KMS-11 (cell line): ENCODE measurements at regions not wholly inside any gene's neighbourhood (a gene's known extent, or its start where the extent isn't known, plus 50 kb on each side); places are given as distances from the start of the nearest gene placed in this dataset.

Source experiments
- H2AFZ ChIP-seq: fragments of 200-600 bp; sonication (generic); 2 replicates; pipeline ENCODE4 v1.6.1; 2016; ENCODE audit warnings: antibody characterized with exemption, mixed run types, low read depth
- H3K27ac ChIP-seq: fragments of 200-600 bp; sonication (generic); 2 replicates; pipeline ENCODE4 v1.6.1; 2016; ENCODE audit warnings: mild to moderate bottlenecking, mixed run types
- H3K27me3 ChIP-seq: fragments of 200-600 bp; sonication (generic); 2 replicates; pipeline ENCODE4 v1.6.1; 2017; ENCODE audit warnings: mild to moderate bottlenecking, low read depth, mixed run types, moderate library complexity; ENCODE audit not compliant: insufficient read depth
- H3K36me3 ChIP-seq: fragments of 200-600 bp; sonication (generic); 2 replicates; pipeline ENCODE4 v1.6.1; 2017; ENCODE audit warnings: mild to moderate bottlenecking, mixed run types; ENCODE audit not compliant: insufficient read depth
- H3K4me1 ChIP-seq: fragments of 200-600 bp; sonication (generic); 2 replicates; pipeline ENCODE4 v1.6.1; 2016; ENCODE audit warnings: mild to moderate bottlenecking, low read depth, mixed run types; ENCODE audit not compliant: poor library complexity, severe bottlenecking
- H3K4me2 ChIP-seq: fragments of 200-600 bp; sonication (generic); 2 replicates; pipeline ENCODE4 v1.7.0; 2016; ENCODE audit warnings: mild to moderate bottlenecking, mixed run types
- H3K4me3 ChIP-seq: fragments of 200-600 bp; sonication (generic); IDR thresholded peaks from 2 replicates; pipeline ENCODE4 v1.6.1; 2017; ENCODE audit warnings: low read depth, low read length, mixed read lengths; ENCODE audit not compliant: insufficient read depth
- H3K79me2 ChIP-seq: fragments of 200-600 bp; sonication (generic); 2 replicates; pipeline ENCODE4 v1.6.1; 2016; ENCODE audit warnings: low read depth, mixed run types; ENCODE audit not compliant: insufficient read depth
- H3K9ac ChIP-seq: fragments of 200-600 bp; sonication (generic); 2 replicates; pipeline ENCODE4 v1.6.1; 2016; ENCODE audit warnings: mild to moderate bottlenecking, mixed run types
- H4K20me1 ChIP-seq: fragments of 200-600 bp; sonication (generic); 2 replicates; pipeline ENCODE4 v1.6.1; 2016; ENCODE audit warnings: mild to moderate bottlenecking, mixed run types; ENCODE audit not compliant: insufficient read depth
- TF ChIP-seq, protein P1 (sequence below): fragments of 200-600 bp; sonication (generic); conservative IDR thresholded peaks from 2 replicates; pipeline ENCODE4 v1.6.1; 2017; ENCODE audit warnings: low read depth, mild to moderate bottlenecking, antibody characterized with exemption, low read length, moderate library complexity, mixed read lengths

DNA sequence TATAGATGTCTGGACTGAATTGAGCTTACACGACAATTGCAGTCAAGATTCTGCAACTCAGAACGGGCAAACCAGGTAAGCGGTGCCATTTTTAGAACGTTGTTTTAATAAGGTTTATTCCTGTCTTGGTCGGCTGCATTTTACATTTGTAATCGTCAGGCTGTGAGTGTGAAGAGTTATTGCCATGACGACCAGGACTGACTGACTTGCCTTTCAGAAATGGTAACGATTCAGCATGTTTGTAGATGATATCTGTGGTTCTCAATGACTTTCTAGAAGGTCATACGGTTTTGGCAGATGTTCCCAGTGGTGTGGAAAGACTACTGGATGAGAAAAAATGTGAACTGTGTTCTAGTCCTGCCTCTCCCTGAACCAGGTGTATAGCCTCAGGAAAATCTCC, 271.3 kb upstream of the B3GALT2 start:
- peak overlapping the region; percentile 43; the same call in 1 of the 2 replicates for H3K4me2 ChIP-seq
- no peaks in the 10 kb centered on the region for H4K20me1 ChIP-seq
- no peaks in the 10 kb centered on the region for H3K27me3 ChIP-seq
- H3K79me2 ChIP-seq, result no peaks in the 10 kb centered on the region
- no peaks in the 10 kb centered on the region for H3K36me3 ChIP-seq
- H3K4me1 ChIP-seq, result peaks cover 38% of the 10 kb centered on the region
- H3K9ac ChIP-seq, result no peak overlapping the region
- TF ChIP-seq, protein P1, sequence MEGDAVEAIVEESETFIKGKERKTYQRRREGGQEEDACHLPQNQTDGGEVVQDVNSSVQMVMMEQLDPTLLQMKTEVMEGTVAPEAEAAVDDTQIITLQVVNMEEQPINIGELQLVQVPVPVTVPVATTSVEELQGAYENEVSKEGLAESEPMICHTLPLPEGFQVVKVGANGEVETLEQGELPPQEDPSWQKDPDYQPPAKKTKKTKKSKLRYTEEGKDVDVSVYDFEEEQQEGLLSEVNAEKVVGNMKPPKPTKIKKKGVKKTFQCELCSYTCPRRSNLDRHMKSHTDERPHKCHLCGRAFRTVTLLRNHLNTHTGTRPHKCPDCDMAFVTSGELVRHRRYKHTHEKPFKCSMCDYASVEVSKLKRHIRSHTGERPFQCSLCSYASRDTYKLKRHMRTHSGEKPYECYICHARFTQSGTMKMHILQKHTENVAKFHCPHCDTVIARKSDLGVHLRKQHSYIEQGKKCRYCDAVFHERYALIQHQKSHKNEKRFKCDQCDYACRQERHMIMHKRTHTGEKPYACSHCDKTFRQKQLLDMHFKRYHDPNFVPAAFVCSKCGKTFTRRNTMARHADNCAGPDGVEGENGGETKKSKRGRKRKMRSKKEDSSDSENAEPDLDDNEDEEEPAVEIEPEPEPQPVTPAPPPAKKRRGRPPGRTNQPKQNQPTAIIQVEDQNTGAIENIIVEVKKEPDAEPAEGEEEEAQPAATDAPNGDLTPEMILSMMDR, result no peak
- no peak overlapping the region for H3K4me3 ChIP-seq
- H2AFZ ChIP-seq, result no peak overlapping the region
- peak overlapping the region; percentile 47; the same call in 1 of the 2 replicates for H3K27ac ChIP-seq

DNA sequence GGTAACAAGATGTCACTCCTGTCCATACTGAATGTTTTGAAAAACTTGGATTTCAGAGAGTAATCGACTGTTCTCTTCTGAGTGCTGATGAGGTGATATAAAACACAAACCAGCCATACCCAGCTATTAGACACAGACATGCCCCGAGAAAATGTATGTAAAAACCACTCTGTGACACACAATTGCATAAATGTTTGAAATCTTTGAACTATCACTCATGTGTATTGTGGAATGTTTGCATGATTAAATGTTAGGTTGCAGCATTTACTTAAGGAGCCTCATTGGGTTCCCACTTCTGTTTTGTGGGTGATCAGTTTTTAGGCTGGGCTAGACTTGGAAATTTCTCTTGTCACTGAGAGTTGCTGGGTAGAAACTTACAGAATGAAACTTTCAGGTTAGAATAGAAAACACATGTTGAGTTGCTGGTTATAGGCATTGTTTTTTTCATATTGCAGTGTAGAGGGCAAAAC, 270.4 kb upstream of the B3GALT2 start:
- no peaks in the 10 kb centered on the region for H4K20me1 ChIP-seq
- H3K79me2 ChIP-seq, result no peaks in the 10 kb centered on the region
- H3K4me2 ChIP-seq, result peak overlapping the region; percentile 43
- H3K4me1 ChIP-seq, result peaks cover 40% of the 10 kb centered on the region
- H2AFZ ChIP-seq, result 0 out of 2 replicates have a peak overlapping the region, but pooled peaks have one; percentile 6
- peak overlapping the region; percentile 47 for H3K27ac ChIP-seq
- H3K36me3 ChIP-seq, result no peaks in the 10 kb centered on the region
- peak overlapping the region; percentile 2; the same call in 1 of the 2 replicates for H3K9ac ChIP-seq
- no peaks in the 10 kb centered on the region for H3K27me3 ChIP-seq
- TF ChIP-seq, protein P1, result no peak
- no peak overlapping the region for H3K4me3 ChIP-seq

DNA sequence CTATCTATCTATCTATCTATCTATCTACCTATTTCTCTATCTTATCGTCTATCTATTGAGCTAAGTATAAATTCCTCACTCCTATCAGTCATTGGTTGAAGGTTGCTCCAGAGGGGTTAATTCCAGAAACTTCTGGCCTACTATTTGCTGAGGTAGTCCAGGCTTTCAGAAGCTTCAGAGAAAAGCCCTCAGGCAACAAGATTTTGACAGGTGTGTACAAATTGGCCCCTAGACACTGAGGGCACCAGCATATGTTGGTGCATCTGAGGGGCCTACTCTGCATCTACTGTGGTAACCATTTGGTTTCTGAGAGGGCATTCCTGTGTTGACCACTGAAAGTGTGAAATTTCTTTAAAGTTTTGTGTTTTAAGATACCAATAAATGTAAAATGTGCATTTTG, 265.2 kb upstream of the B3GALT2 start:
- no peaks in the 10 kb centered on the region for H4K20me1 ChIP-seq
- no peaks in the 10 kb centered on the region for H3K36me3 ChIP-seq
- no peak overlapping the region for H3K27ac ChIP-seq
- H3K4me1 ChIP-seq, result peaks cover 65% of the 10 kb centered on the region
- H3K4me3 ChIP-seq, result no peak overlapping the region
- H3K4me2 ChIP-seq, result no peak overlapping the region
- TF ChIP-seq, protein P1, result no peak
- no peaks in the 10 kb centered on the region for H3K27me3 ChIP-seq
- H2AFZ ChIP-seq, result no peak overlapping the region
- H3K9ac ChIP-seq, result no peak overlapping the region
- no peaks in the 10 kb centered on the region for H3K79me2 ChIP-seq

DNA sequence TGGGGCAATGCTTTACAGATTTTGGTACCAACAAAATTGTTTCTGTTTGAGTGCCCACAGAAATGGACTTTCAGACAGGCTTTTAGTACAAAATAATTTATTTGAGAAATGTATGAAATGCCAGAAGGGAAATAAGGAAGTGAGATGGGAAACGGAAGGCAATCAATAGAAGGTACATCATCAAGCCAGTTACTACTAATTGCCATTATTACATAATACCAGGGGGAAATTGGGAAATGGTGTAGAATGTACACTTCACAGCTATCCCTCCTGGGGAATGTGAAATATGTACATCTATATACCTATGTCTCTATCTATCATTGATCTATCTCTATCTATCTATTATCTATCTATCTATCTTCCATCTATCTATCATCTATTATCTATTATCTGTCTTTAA, 264.6 kb upstream of the B3GALT2 start:
- Histone ChIP-seq H3K4me1 (peaks cover 59% of the 10 kb centered on the region), H3K79me2 (no peaks in the 10 kb centered on the region), H3K4me2 (no peak overlapping the region), H3K27me3 (no peaks in the 10 kb centered on the region), H3K9ac (no peak overlapping the region), H4K20me1 (no peaks in the 10 kb centered on the region), H2AFZ (no peak overlapping the region), H3K27ac (no peak overlapping the region), H3K36me3 (no peaks in the 10 kb centered on the region), H3K4me3 (no peak overlapping the region)
- TF ChIP-seq, protein P1, result no peak
